ENCODE measurements at regions not wholly inside any gene's neighbourhood (a gene's known extent, or its start where the extent isn't known, plus 50 kb on each side); places are given as distances from the start of the nearest gene placed in this dataset.
A peak's percentile ranks its signal among the peaks of the same experiment; 100 is the strongest.

DNA sequence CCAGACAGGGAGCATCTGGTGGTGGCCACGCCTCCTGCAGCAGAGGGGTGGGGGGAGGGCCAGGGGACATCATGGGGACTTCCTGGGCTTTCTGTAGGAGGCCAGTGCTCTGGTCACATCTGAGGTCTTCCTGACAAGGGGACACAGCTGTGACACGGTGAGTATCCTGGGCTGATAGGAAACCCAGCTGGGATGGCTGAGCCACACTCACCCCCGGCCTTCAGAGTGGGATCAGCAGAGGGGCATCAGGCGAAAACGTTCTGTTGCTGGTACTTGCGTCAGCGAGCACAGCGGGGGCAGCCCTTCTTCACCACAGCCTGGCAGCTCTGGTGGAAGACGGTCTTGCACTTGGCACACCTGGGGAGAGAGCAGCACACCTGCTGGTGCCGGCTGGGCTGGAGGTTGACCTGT is 122.9 kb upstream of the SMURF2 start:
- no peak overlapping the region for H3K4me3 ChIP-seq
- ATAC-seq (ENCODE audit: low FRiP score in 2 of 2) (no peak), DNase-seq (no peak)
- no peak overlapping the region for H3K27ac ChIP-seq
- WGBS, 2 donors = 87 to 91% methylated on average over 8 to 10 of the region's 10 CpGs
- peaks cover 0 to 49% (median 40%) of the 10 kb centered on the region in 4 donors for H3K36me3 ChIP-seq
- H3K9me3 ChIP-seq = no peaks in the 10 kb centered on the region
- no peak for TF ChIP-seq POLR2A (IDR thresholded peaks at IDR 0.05)
- TF ChIP-seq, protein P1, sequence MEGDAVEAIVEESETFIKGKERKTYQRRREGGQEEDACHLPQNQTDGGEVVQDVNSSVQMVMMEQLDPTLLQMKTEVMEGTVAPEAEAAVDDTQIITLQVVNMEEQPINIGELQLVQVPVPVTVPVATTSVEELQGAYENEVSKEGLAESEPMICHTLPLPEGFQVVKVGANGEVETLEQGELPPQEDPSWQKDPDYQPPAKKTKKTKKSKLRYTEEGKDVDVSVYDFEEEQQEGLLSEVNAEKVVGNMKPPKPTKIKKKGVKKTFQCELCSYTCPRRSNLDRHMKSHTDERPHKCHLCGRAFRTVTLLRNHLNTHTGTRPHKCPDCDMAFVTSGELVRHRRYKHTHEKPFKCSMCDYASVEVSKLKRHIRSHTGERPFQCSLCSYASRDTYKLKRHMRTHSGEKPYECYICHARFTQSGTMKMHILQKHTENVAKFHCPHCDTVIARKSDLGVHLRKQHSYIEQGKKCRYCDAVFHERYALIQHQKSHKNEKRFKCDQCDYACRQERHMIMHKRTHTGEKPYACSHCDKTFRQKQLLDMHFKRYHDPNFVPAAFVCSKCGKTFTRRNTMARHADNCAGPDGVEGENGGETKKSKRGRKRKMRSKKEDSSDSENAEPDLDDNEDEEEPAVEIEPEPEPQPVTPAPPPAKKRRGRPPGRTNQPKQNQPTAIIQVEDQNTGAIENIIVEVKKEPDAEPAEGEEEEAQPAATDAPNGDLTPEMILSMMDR (IDR thresholded peaks at IDR 0.05) = no peak
- TF ChIP-seq EP300 (IDR thresholded peaks at IDR 0.05) = no peak
- TF ChIP-seq POLR2AphosphoS5 (IDR thresholded peaks at IDR 0.05) = no peak
- peaks cover 21 to 24% (median 23%) of the 10 kb centered on the region in 4 donors for H3K4me1 ChIP-seq
- no peaks in the 10 kb centered on the region for H3K27me3 ChIP-seq

DNA sequence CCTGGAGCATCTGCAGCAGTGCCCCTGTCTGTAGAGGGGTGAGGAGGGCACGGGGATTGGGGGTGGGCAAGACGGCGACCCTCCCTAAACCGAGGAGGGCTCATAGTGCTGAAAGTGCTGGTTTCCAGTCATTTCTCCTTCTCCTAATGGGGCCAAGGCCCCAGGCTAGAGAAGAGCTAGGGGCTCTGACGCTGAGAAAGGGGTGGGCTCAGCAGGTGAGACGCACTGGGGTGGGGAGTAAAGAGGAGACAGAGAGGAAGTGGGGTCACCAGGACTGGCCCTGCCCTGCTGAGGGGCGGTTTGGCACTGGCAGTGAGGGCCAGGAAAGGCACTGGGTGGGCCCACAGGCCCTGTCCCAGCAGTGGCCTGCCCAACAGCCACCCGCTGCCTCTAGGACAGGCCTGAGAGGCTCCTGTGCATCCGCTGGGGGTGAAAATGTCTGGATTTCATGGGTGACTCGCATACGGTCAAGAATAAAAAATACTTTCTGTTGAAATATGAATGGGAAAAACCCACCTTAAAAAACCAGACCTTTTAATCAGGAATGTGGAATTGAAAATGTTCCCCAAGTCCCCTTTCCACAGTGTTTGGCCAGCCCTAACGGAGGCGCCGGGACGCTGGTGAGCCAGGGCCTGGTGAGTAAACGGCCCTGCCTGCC is 122.4 kb upstream of the SMURF2 start:
- H3K4me3 ChIP-seq = no peak overlapping the region
- no peak overlapping the region for H3K27ac ChIP-seq
- WGBS, 2 donors = 88 to 92% methylated on average over 16 of the region's 16 CpGs
- TF ChIP-seq POLR2AphosphoS5 (IDR thresholded peaks at IDR 0.05) = no peak
- no peak for TF ChIP-seq POLR2A (IDR thresholded peaks at IDR 0.05)
- TF ChIP-seq EP300 (IDR thresholded peaks at IDR 0.05) = no peak
- TF ChIP-seq, protein P1 (IDR thresholded peaks at IDR 0.05) = no peak
- H3K4me1 ChIP-seq = peaks cover 26 to 30% (median 28%) of the 10 kb centered on the region in 4 donors
- H3K9me3 ChIP-seq = no peaks in the 10 kb centered on the region
- no peaks in the 10 kb centered on the region for H3K27me3 ChIP-seq
- peaks cover 0 to 49% (median 40%) of the 10 kb centered on the region in 4 donors for H3K36me3 ChIP-seq
- ATAC-seq (ENCODE audit: low FRiP score in 2 of 2) (no peak), DNase-seq (no peak)

DNA sequence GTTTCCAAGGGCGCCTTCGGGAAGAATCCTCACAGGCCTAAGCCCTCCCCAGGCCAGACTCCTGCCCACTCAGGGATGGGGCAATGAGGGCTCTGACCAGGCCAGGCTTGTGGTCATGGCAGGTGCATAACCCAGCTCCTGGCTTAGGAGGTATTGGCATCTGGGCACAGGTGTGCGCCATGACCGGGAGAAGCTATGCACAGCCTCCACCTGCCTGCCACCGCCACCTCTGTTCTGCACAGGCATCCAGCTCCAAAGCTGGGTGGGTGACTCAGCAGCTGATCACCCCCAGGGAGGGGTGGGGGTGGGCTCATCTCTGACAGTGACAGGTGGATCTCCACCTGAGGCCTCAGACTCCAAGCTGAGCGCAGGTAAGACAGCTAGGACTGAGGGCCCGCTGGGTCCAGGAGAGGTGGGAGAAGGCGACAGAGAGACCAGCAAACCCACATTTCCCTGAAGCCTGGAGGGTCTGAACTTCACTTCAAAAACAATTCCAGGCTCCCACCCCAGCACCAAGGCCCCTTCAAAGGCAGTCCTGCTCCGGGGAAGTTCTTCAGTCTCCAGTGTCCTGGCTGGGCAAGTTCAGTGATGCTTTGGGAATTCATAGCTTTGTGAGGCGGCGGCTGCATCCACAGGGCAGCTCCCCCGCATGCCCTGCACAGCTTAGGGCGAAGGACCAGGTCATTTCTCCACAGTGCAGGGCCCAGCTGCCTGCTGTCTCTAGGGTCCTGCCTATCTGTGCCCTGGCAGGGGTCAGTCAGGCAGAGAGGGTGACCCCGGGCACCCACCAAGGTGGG is 121.6 kb upstream of the SMURF2 start:
- Histone ChIP-seq H3K36me3 (peaks cover 0 to 48% (median 38%) of the 10 kb centered on the region in 4 donors), H3K27ac (peak overlapping the region in 1 of 4 donors; percentile 18), H3K27me3 (no peaks in the 10 kb centered on the region), H3K4me3 (no peak overlapping the region), H3K9me3 (no peaks in the 10 kb centered on the region), H3K4me1 (peaks cover 33 to 37% (median 36%) of the 10 kb centered on the region in 4 donors)
- ATAC-seq (ENCODE audit: low FRiP score in 2 of 2) = no peak
- TF ChIP-seq, protein P1 (IDR thresholded peaks at IDR 0.05) = no peak
- TF ChIP-seq POLR2A (IDR thresholded peaks at IDR 0.05) (no peak), EP300 (IDR thresholded peaks at IDR 0.05) (no peak), POLR2AphosphoS5 (IDR thresholded peaks at IDR 0.05) (no peak)
- WGBS, 2 donors = 90 to 96% methylated on average over 2 to 14 of the region's 14 CpGs
- DNase-seq = no peak

DNA sequence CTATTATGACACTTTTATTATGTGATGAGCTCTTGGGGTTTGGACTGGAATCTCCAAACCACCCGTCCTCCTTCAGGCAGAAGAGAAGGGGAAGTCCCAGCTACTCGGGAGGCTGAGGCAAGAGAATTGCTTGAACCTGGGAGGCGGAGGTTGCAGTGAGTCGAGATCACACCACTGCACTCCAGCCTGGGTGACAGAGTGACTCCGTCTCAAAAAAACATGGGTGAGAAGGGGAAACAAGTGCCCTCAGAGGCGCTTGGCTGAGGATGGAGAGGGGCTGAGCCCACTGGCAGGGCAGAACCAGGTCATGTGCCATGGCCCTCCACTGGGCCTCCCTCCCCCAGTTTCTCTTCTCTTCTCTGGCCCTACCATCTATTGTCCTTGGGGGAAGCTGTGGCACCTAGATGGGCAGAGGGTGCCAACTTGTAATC is 120.9 kb upstream of the SMURF2 start:
- H3K27me3 ChIP-seq = no peaks in the 10 kb centered on the region
- peaks cover 0 to 52% (median 38%) of the 10 kb centered on the region in 4 donors for H3K36me3 ChIP-seq
- H3K4me1 ChIP-seq = peaks cover 37 to 44% (median 41%) of the 10 kb centered on the region in 4 donors
- H3K27ac ChIP-seq = peak overlapping the region in 1 of 4 donors; percentile 18
- no peak for TF ChIP-seq POLR2AphosphoS5 (IDR thresholded peaks at IDR 0.05)
- no peak for TF ChIP-seq EP300 (IDR thresholded peaks at IDR 0.05)
- no peak for TF ChIP-seq POLR2A (IDR thresholded peaks at IDR 0.05)
- TF ChIP-seq, protein P1 (IDR thresholded peaks at IDR 0.05) = no peak
- H3K4me3 ChIP-seq = no peak overlapping the region
- 55 to 80% methylated on average over 6 of the region's 6 CpGs for WGBS, 2 donors
- no peak for DNase-seq
- no peak for ATAC-seq (ENCODE audit: low FRiP score in 2 of 2)
- H3K9me3 ChIP-seq = no peaks in the 10 kb centered on the region

Data from upper lobe of left lung (tissue), 6 donors.